HG03565 (cell line): ENCODE measurements at regions not wholly inside any gene's neighbourhood (a gene's known extent, or its start where the extent isn't known, plus 50 kb on each side); places are given as distances from the start of the nearest gene placed in this dataset.

Experiments used
- ATAC-seq: cut with Tn5 transposase; IDR thresholded peaks from one replicate; pipeline ENCODE4 v1.9.1; 2021; ENCODE audit warnings: mild to moderate bottlenecking, moderate library complexity; ENCODE audit not compliant: unreplicated experiment

DNA sequence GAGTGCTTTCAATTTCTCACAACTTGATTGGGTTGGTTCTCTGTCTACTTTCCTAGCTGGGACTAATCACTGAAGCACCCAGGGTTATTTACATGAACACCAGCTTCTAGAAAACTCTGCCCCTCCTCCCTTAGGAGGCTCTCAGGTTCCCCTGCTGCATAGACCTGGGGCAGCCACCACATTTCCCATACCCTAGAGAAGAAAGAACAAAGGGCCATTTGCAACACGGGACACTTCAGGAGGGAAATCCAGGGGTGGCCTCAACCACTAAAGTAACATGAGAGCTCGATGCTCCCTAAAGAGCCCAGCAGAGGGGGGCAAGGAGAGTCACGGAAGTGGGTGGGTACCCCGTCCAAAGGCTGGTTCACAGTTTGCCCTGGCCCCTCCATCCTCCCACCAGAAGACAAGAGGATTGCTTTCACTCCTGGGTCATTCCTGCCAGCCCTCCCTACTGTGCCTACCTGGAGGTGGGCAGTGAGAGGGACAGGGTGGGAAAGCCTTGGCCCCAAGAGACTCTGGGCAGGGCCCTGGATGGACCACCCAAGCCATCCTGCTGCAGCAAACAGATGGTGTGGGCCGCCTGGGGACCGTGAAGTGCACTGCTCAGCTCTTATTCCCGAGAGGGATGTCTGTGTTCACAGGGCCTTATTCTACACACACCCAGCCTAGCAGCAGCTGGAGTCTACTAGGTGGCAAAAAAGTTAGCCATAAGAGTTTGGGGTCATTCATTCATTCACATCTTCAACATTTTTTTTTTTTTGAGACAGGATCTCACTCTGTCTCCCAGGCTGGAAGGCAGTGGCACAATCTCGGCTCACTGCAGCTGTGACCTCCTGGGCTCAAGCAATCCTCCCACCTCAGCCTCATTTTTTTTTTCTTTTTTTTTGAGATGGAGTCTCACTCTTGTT lies 392.1 kb downstream of the SOX9 start:
- no peak for ATAC-seq

DNA sequence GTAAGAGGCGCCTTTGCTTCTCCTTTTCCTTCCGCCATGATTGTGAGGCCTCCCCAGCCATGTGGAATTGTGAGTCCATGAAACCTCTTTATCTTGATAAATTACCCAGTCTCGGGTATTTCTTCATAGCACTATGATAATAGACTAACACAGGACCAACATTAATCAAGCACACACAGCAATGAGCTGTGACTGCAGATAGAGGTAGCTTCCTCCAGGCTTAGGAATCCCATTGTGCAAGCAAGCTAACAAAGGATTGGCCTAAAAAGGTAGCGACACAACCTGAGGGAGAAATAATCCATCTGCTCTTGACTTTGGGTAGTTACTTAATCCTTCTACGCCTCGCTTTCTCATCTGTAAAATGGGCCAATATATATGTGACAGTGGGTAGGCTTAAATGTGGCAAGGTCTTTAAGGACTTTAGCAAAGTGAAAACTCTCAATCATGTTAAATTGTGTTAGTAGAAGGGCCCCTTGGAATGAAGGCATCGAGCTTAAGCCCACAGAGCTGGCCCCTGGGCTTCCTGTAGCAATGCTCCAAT lies 393.6 kb downstream of the SOX9 start:
- ATAC-seq, result no peak

DNA sequence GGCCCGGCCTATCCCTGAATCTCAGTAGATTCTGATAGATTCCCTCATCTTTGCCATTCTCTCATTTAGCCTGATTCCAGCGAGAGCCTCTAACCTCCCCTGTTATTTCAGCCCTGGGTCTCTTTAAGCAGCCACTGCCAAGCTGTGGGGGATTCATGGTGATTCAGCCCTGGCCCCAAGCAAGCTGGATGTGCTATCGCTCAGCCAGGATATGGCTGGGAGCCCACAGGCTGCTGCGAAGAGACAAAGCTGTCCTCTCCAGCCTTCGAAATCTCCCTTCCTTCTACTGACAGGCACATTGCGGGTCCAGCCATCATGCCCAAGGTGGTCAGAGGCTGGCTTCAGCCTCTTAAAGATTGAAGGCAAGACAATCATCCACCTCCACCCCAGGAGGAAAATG lies 394.1 kb downstream of the SOX9 start:
- no peak for ATAC-seq

DNA sequence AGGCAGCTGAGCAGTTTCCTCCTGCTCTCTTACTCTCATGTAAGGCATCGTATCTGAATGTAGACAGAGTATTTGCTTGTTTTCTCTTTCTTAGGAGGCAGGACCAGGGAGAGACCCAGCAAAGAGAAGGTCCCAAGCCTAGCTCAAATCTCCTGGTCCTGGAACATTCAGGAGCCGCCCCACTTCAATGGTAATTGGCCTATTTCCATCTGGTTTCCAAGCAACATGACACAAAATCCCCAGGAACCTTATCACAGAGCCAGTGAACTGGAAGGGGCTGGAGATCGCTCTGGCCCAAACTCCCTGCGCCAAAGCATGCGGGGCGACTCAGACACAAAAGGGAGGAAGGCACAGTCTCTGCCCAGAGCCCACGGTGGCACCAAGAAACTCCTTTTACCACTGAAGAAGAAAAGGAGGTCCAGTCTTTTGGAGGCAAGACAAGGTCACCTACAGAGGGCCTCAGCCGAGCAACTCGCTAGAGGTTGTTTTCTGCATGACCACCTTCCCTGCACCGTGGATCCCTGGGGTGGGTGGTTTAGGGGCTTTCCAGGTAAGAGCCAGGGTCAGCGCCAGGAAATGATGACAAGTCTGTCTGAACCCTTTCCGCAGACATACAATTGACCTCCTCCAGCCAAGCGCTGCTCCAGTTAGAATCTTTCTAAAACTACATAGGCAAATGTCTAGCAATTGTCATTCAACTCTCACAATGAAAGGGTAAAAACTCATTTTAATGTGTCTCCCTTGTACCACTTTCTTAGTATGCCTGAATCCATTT lies 394.7 kb downstream of the SOX9 start:
- peak; percentile 35 for ATAC-seq

DNA sequence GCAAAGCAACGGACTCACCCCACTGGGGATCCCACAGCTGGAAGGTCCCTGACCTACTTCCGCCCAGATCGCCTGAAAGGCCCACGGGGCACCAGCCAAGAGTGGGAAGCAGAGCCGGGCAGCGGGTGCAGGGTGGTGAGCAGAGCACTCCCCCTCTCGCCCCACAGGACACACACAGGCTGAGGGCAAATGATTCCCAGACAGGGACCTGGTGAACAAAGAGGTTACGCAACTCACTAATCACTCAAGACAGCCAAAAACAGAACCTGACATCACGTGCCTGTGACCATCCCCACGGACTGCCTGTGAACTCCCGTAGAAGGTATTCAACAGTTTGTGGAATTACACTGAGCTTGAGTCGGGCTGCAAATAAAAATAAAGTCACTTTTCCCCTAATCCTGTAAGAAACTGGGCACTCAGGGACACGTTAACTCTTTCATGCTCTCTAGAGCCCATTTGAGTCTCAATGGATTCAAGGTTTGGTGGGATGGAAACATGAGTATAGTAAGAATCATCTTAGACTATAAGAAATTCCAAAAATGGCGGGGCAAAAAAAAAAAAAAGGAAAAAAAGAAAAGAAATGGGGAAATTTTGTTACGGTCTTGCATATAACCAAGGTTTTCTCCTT lies 396.1 kb downstream of the SOX9 start:
- no peak for ATAC-seq

DNA sequence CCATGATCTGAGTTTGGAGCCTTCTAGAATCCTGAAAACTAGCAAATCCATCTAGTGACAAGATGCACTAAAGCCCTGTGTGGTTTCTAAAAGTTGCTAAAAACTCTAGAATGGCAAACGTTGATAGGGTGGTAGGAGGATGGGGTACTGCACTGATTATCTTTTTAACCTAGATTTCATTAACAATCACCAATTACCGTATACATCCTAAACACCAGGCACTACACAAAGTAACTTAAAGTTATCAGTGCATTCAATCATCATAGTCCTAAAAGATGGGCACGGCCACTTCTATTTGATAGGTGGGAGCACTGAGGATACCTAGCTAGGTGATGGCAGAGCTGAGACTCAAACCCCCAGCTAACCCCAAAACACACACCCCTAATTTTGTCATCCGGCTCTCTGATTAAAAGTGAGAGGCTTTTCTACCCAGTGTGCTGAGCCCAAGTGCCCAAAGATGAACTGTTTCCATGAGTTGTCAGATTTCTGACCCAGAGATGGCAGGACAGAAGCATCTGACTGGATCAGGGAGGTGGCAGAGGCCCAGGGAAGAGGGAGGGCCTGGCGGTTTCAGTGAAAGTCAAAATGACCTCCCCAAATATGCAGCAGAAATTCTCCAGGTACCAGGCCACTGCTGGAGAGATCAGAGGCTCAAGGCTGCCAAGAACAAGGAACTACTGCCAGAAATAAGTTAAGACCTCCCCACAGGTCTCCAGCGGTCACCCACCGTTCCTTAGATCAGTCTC lies 396.8 kb downstream of the SOX9 start:
- no peak for ATAC-seq

DNA sequence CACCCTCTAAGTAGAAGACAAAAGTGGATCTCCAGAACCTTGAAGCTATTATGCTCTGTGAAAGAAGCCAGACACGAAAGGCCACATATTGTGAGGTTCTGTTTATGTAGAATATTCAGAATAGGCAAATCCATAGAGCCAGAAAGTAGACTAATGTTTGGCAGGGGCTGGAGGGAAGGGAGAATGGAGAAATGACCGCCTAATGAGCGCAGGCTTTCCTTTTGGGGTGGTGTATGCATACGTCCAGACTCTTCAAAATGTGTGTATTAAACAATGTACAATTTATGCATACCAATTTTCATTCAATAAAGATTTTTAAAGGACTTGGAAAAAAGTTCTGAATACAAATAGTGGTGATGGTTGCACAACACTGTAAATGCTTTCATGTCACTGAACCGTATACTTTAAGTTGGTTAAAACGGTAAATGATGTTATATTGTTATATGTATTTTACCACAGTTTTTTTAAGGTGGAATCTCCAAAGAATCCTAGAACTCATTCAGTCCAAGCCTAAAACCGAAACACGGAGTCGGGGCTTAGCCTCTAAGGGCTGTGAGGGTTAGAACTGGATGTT lies 397.4 kb downstream of the SOX9 start:
- no peak for ATAC-seq

DNA sequence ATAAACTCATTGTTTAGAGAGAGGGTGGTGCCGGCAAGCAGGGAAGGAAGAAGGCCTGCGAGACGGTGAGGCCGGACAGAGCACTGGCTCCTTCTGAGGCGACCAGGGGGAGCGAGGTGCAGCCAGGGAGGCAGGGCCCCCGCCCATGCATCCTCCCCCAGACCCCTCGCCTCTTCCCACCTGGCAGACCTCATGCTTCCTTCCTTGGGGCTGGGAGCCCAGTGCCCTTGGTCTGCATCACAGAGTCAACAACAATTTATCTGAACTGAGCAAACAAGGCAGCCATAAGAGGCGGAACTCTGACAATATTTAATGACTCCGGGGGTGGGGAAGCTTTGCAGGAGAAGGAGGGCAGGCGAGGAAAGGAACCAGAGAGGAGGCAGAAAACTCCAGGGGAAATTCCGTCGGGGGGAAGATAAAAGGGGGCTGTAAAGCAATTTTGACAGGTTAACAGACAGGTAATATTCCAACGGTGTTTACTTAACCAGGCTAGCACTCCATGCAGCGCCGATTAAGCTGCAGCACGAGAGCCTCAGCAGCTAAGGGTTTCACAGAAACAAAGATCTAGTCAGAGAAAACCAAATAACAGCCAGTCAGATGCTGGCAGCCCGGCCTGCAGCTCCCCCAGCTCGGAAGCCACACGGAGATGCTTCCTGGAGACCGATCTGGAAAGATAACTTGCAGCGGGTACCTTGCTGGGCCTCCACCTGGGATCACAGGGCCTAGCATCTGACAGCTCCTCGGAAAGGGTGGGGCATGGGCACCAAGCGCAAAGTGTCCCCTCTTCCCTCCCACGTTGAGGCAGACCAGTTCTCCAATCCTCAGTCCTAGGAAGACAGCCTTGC lies 398.2 kb downstream of the SOX9 start:
- no peak for ATAC-seq

DNA sequence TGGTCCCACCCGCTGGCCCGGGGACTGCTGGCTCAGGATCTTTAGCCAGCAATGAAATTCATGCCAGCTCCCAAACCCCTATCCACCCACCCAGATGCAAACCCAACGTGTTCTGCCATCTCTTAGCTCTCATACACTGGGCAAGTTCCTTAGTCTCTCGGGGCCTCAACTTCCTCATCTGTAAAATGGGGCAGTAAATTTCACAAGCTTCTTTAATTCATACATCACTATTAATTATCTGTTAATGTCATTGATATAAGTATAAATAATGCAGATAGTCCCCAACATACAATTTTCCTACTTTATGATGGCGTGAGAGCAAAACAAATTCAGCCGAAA lies 398.7 kb downstream of the SOX9 start:
- ATAC-seq, result no peak

DNA sequence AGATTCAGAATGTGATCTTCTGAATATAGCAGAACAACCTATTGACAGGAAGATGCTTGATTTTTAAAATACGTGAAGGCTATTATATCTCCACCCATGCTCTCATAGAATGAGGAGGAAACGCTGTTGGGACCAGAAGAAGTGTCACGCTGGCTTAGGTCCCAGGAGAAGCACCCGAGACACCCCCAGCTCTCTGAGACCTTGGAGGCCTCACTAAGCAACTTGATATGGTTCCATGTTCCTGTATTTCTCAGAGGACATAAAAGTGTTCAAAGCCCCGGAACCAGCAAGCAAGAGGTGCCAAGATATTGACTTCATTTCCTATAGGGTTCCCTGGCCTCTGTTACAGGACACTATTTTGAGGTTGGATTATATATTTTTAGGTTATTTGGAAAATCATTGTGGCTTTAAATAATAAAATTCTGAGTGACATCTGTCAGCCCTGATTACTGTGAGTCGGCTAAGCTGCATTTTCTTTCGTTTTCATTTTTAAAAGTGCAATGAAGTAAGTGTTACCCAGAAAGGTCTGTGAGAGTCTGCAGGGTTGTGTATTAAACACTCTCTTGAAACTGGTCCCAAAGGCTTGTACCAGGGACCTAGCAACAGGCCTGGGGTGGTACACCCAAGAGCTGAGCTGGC lies 400.0 kb downstream of the SOX9 start:
- peak; percentile 39 for ATAC-seq

DNA sequence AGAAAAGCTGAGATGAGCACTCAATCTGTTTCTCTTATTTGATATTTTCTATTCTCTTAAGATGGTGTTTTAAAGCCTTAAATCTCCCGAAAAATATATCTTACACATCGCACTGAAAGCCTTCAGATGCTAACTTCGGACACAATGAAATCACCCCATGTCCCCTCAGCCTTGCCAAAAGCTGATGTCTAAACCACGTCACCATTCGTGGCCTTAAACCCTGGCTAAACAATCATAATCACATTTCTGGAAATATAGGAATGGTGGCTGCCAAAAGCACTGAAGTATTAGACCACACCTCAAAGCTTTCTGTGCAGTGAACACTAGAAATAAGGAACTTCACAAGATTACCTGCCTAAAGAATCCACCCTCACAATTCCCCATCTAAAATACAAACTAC lies 402.7 kb downstream of the SOX9 start:
- ATAC-seq, result no peak

DNA sequence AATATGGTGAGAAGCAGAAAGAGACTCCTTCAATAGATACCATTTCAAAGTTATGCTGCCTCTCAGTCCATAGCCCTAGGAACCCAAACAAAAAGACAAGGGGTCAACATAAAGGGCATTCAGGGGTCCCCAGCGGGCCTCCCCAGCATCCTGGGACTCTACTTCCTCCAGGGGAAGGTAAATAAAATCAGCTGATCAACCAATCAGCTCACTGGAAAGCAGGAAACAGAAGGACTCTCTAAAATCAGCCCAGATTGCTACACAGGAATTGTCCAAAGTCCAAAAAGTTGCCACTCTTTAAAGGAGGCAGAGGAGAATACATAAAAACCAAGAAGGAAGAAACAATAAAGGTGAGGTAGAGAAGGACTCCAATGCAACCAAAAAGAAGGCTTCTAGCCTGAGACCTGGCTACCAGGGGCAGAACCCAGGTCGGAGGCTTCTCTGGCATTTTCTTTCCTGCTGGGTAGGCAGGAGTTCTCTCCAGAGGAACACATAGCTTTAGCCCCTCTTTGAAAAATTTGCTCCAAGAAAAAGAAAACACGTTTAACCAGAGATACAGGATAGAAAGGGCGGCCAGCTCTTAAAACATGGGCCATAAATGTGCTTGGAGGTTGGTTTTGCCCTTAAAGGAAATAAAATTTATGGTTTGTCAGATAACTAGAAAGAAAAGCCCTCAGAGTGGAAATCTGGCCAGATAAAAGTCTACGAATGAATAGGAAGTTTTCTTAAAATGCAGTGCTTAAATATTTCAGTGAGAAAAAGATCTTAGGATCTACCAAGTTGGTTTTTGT lies 404.6 kb downstream of the SOX9 start:
- ATAC-seq, result no peak

DNA sequence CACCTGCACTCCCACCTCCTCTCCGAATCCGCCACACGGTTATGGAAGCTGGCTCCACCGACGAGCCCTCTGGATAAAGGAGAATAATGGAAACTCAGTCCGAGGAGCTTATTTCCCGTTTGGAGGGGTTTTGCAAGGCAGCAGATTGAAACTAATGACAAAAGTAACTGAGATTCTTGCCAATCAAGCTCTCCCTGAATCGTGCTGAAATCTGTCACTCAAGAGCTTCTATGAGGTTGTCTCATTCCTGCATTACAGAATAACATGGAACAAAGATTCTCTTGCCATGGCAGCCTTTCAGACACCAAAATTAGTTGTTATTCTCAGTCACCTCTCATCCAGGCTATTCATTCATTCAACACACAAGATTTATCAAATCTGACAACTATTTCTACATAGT lies 405.9 kb downstream of the SOX9 start:
- no peak for ATAC-seq

DNA sequence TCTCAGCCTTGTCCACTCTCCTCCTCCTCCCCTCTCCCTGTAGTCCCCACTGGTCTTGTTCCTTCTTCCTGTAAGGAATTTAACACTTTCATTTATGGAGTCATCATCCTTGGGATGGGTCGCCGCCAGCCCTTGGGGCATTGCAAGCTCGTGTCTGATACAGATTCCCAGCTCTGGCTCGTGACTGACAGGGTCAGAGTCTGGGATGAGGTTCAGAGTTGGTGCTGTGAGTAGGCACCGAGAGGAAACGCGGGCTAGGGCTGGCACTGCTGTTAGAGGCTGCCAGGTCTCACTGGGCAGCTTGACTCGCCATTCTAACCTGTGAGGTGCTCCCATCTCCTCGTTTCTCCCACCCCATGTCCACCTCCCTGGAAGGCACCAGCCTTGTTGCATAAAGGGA lies 407.0 kb downstream of the SOX9 start:
- no peak for ATAC-seq

DNA sequence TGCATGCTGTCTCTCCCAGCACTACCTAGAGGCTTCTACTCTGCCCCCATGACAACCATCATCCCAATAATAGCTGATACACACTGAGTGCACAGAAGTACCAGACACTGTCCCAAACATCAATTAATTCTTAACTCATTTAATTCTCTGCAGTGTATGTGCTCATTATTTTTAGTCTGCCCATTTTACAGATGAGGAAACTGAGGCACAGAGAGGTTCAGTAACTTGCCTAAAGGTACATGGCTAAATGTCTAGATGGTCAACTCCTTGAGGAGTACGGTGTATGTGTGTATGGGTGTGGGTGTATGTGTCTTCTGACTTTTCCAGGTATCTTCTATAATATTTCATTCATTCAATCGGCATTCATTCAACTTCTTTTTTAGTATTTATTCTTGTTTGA lies 407.9 kb downstream of the SOX9 start:
- ATAC-seq, result no peak

DNA sequence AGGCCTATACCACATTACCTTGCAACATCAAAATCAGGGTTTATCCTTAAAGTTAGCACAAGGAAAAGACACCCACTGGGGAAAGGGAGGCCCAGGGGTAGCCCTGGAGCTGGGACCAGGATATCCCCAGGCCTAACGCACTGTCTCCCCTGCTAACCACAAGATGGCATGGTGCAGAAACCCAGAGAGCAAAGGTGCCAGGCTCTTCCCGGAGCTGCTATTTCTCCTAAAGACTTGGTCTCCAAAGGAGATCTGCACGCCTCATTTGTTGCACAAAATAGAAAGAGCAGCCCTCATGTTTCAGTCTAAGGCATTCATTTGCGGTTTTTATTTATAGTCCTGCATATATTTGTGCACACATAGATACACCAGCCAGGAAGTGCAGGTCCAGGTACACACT lies 408.6 kb downstream of the SOX9 start:
- ATAC-seq, result no peak

DNA sequence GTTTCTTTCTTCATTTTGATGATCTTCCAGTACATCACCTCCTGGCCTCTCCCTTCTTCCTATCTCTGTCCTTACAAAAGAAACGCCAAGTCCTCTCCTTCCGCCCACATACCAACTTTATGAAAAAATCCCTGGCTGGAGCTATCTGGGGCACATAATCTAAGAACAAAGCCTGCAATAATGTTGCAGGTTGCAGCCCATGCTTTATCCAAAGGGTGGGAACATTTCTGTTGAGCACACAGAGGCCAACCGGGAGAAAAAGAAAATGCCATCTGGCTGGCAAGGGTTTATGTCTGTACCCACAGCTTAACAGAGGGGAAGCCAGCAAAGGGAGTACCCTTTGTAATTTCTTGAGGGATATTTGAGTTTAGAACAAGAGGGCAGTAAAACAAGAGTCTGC lies 409.6 kb downstream of the SOX9 start:
- ATAC-seq, result no peak

DNA sequence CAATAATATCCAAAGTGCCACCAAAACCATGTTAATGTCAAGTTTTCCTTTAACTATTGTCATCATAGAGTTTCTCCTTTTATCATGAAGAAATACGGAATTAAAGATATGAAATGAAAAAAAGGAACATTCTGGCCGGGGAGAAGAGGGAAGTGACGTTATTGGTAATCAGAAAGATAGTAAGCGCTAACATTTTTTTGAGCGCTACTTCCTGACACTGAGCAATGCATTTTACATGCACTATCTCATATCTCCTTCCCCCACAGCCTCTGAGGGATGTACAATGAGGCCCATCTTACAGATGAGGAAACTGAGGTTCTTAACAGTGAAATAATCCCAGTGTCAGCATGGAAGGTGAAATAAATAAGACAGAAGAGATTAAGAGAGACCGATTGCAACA lies 410.9 kb downstream of the SOX9 start:
- ATAC-seq, result no peak
